Ureter (tissue), 1 donor: ENCODE measurements at regions not wholly inside any gene's neighbourhood (a gene's known extent, or its start where the extent isn't known, plus 50 kb on each side); places are given as distances from the start of the nearest gene placed in this dataset.

Experiments
- DNase-seq: peaks from one replicate; pipeline ENCODE4 v3.0.0-alpha.2; 2020; ENCODE audit warnings: low spot score
- donor health status: DM: yes; HTN: yes; CAD: no.

DNA sequence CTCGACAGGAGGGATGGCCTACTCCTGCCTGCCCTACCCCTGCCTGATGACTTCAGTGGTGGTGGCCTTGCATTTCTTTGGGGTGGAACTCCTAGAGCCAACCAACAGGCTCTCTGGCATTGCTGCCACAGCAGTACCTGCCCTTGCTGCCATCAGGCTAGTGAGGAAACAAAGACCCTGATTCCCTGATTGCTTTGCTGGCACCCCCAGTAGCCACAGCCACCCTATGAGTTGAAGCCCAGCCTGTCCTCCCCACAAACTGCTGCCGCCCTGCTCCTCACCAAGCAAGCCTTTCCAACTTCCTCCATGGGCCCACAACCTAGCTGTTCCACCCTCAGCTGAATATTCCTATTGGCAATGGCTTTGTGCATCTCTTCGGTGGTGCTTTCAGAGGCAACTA is 52.5 kb upstream of the KHDRBS2 start:
- DNase-seq: no peak
